Upper lobe of right lung (tissue), 1 donor: ENCODE measurements at regions not wholly inside any gene's neighbourhood (a gene's known extent, or its start where the extent isn't known, plus 50 kb on each side); places are given as distances from the start of the nearest gene placed in this dataset.
"Not testable (repeated sequence)": the region's sequence is repeated elsewhere in the genome, so short reads cannot be mapped to it uniquely, and the experiment has no call there.

Experiments
- ATAC-seq: fragments of 200-7000 bp; cut with Tn5 transposase; one replicate; pipeline ENCODE4 v1.9.1; 2020; ENCODE audit warnings: mild to moderate bottlenecking, moderate library complexity
- DNase-seq: peaks from one replicate; pipeline ENCODE4 v3.0.0-alpha.2; 2020
- H3K27ac ChIP-seq: fragments of 200-600 bp; one replicate; pipeline ENCODE4 v1.8.0; 2022
- H3K27me3 ChIP-seq: fragments of 200-600 bp; one replicate; pipeline ENCODE4 v1.8.0; 2022; ENCODE audit warnings: mild to moderate bottlenecking
- H3K36me3 ChIP-seq: fragments of 200-600 bp; one replicate; pipeline ENCODE4 v1.8.0; 2022
- H3K4me1 ChIP-seq: fragments of 200-600 bp; one replicate; pipeline ENCODE4 v1.8.0; 2022
- H3K4me3 ChIP-seq: fragments of 200-600 bp; one replicate; pipeline ENCODE4 v1.8.0; 2022; ENCODE audit warnings: mild to moderate bottlenecking
- H3K9me3 ChIP-seq: fragments of 200-600 bp; one replicate; pipeline ENCODE4 v1.8.0; 2022
- CTCF ChIP-seq: fragments of 200-600 bp; IDR thresholded peaks from one replicate; pipeline ENCODE4 v1.8.0; 2022; ENCODE audit warnings: antibody characterized with exemption
- intact Hi-C: fragments of 100-400 bp; cut with DNase I; formaldehyde crosslinking; loops from one replicate; pipeline ENCODE4 v1.11.0; 2022
- donor health status: DM: no; HTN: yes; CAD: no; lungs with severe emphysema.

- Histone ChIP-seq H3K27me3 (no peaks in the 10 kb centered on the region), H3K36me3 (no peaks in the 10 kb centered on the region), H3K9me3 (no peaks in the 10 kb centered on the region), H3K4me3 (no peak overlapping the region), H3K27ac (no peak overlapping the region), H3K4me1 (no peaks in the 10 kb centered on the region)
- peak; percentile 29 for ATAC-seq
- intact Hi-C loops = no loop called here
- no peak for DNase-seq
- no peak for TF ChIP-seq CTCF
Measured at GRCh38 chr6:68544450-68544849, 90.6 kb upstream of the ADGRB3 start.

GRCh38 chr6:68533339-68533795 is 101.7 kb upstream of the ADGRB3 start:
- TF ChIP-seq CTCF = no peak
- H3K27me3 ChIP-seq = no peaks in the 10 kb centered on the region
- intact Hi-C loops = no loop called here
- DNase-seq (no peak), ATAC-seq (no peak)
- no peaks in the 10 kb centered on the region for H3K4me1 ChIP-seq
- H3K36me3 ChIP-seq = no peaks in the 10 kb centered on the region
- no peak overlapping the region for H3K27ac ChIP-seq
- no peak overlapping the region for H3K4me3 ChIP-seq
- no peaks in the 10 kb centered on the region for H3K9me3 ChIP-seq

- no peaks in the 10 kb centered on the region for H3K9me3 ChIP-seq
- DNase-seq = no peak
- no peaks in the 10 kb centered on the region for H3K36me3 ChIP-seq
- no peaks in the 10 kb centered on the region for H3K27me3 ChIP-seq
- no peak overlapping the region for H3K27ac ChIP-seq
- H3K4me1 ChIP-seq = no peaks in the 10 kb centered on the region
- no peak overlapping the region for H3K4me3 ChIP-seq
- intact Hi-C loops = no loop called here
- ATAC-seq = no peak
- no peak for TF ChIP-seq CTCF
Measured at GRCh38 chr6:68527691-68528090, 107.4 kb upstream of the ADGRB3 start.

- Histone ChIP-seq H3K27ac (no peak overlapping the region), H3K4me3 (no peak overlapping the region), H3K9me3 (no peaks in the 10 kb centered on the region), H3K27me3 (no peaks in the 10 kb centered on the region), H3K4me1 (no peaks in the 10 kb centered on the region), H3K36me3 (no peaks in the 10 kb centered on the region)
- intact Hi-C loops = no loop called here
- no peak for TF ChIP-seq CTCF
- DNase-seq (no peak), ATAC-seq (no peak)
Measured at GRCh38 chr6:68506911-68507310, 128.2 kb upstream of the ADGRB3 start.

GRCh38 chr6:68502946-68503345 is 132.1 kb upstream of the ADGRB3 start:
- Histone ChIP-seq H3K9me3 (no peaks in the 10 kb centered on the region), H3K36me3 (no peaks in the 10 kb centered on the region), H3K4me1 (no peaks in the 10 kb centered on the region), H3K4me3 (no peak overlapping the region), H3K27ac (no peak overlapping the region), H3K27me3 (no peaks in the 10 kb centered on the region)
- TF ChIP-seq CTCF = no peak
- intact Hi-C loops = no loop called here
- DNase-seq (no peak), ATAC-seq (no peak)

- no peak for TF ChIP-seq CTCF
- intact Hi-C loops = no loop called here
- H3K36me3 ChIP-seq = no peaks in the 10 kb centered on the region
- no peak overlapping the region for H3K27ac ChIP-seq
- no peaks in the 10 kb centered on the region for H3K27me3 ChIP-seq
- ATAC-seq (no peak), DNase-seq (no peak)
- no peaks in the 10 kb centered on the region for H3K9me3 ChIP-seq
- no peaks in the 10 kb centered on the region for H3K4me1 ChIP-seq
- H3K4me3 ChIP-seq = no peak overlapping the region
Measured at GRCh38 chr6:68497927-68498326, 137.2 kb upstream of the ADGRB3 start.

- DNase-seq, intact Hi-C loops, H3K27ac ChIP-seq, H3K36me3 ChIP-seq, H3K9me3 ChIP-seq, H3K4me3 ChIP-seq, H3K27me3 ChIP-seq, ATAC-seq, H3K4me1 ChIP-seq: not testable (repeated sequence)
Measured at GRCh38 chr6:68494880-68495279, 140.2 kb upstream of the ADGRB3 start.
